PFSK-1 (cell line): ENCODE measurements at regions not wholly inside any gene's neighbourhood (a gene's known extent, or its start where the extent isn't known, plus 50 kb on each side); places are given as distances from the start of the nearest gene placed in this dataset.

Experiments used
- FOXP2 ChIP-seq: optimal IDR thresholded peaks from 2 replicates; pipeline ENCODE3; 2011; ENCODE audit warnings: borderline replicate concordance, control low read depth, inconsistent platforms; ENCODE audit not compliant: insufficient read depth; ENCODE audit errors: extremely low read length, extremely low read depth
- POLR2AphosphoS5 ChIP-seq: IDR thresholded peaks from 2 replicates; pipeline ENCODE4 v1.6.1; 2012; ENCODE audit warnings: low read depth, mild to moderate bottlenecking, control low read depth, low read length, moderate library complexity
- REST ChIP-seq, 2 experiments: IDR thresholded peaks; 2 replicates each; pipeline versions ENCODE4 v1.6.1 to v1.8.0; 2011 to 2012; ENCODE audit warnings: low read depth in 2 of 2, low read length in 2 of 2, control low read depth in 1 of 2, inconsistent platforms in 1 of 2, mild to moderate bottlenecking in 1 of 2, moderate library complexity in 1 of 2; ENCODE audit not compliant: insufficient read depth in 1 of 2
- SIN3A ChIP-seq: IDR thresholded peaks from 2 replicates; pipeline ENCODE4 v1.6.1; 2012; ENCODE audit warnings: mild to moderate bottlenecking, low read length, moderate library complexity, borderline replicate concordance; ENCODE audit not compliant: insufficient read depth
- TAF1 ChIP-seq: IDR thresholded peaks from 2 replicates; pipeline ENCODE4 v1.6.1; 2012; ENCODE audit warnings: low read length, control low read depth, borderline replicate concordance; ENCODE audit not compliant: insufficient read depth

- TF ChIP-seq FOXP2 (no peak), REST (IDR thresholded peaks at IDR 0.05; ENCODE audit: insufficient read depth in 1 of 2, low read depth in 2 of 2, low read length in 2 of 2) (no peak), SIN3A (no peak), POLR2AphosphoS5 (no peak), TAF1 (no peak)
These were observed 712.0 kb downstream of the CETN3 start for GRCh38 chr5:89697581-89697980.

- TF ChIP-seq FOXP2 (no peak), REST (IDR thresholded peaks at IDR 0.05; ENCODE audit: insufficient read depth in 1 of 2, low read depth in 2 of 2, low read length in 2 of 2) (no peak), POLR2AphosphoS5 (no peak), TAF1 (no peak), SIN3A (no peak)
These were observed 714.2 kb downstream of the CETN3 start for GRCh38 chr5:89695371-89695770.

GRCh38 chr5:89694026-89694550 lies 715.5 kb downstream of the CETN3 start:
- TF ChIP-seq FOXP2, result no peak
- no peak for TF ChIP-seq TAF1
- TF ChIP-seq REST (IDR thresholded peaks at IDR 0.05; ENCODE audit: insufficient read depth in 1 of 2, low read depth in 2 of 2, low read length in 2 of 2), result no peak
- no peak for TF ChIP-seq POLR2AphosphoS5
- TF ChIP-seq SIN3A, result no peak

GRCh38 chr5:89690331-89690730 lies 719.2 kb downstream of the CETN3 start:
- no peak for TF ChIP-seq SIN3A
- no peak for TF ChIP-seq REST (IDR thresholded peaks at IDR 0.05; ENCODE audit: insufficient read depth in 1 of 2, low read depth in 2 of 2, low read length in 2 of 2)
- TF ChIP-seq FOXP2, result no peak
- no peak for TF ChIP-seq TAF1

- TF ChIP-seq SIN3A (no peak), TAF1 (no peak), FOXP2 (no peak), POLR2AphosphoS5 (no peak), REST (IDR thresholded peaks at IDR 0.05; ENCODE audit: insufficient read depth in 1 of 2, low read depth in 2 of 2, low read length in 2 of 2) (no peak)
These were observed 723.3 kb downstream of the CETN3 start for GRCh38 chr5:89686081-89686765.
